ENCODE measurements at regions not wholly inside any gene's neighbourhood (a gene's known extent, or its start where the extent isn't known, plus 50 kb on each side); places are given as distances from the start of the nearest gene placed in this dataset.

- no peak overlapping the region for H3K27ac ChIP-seq
- H3K4me1 ChIP-seq, result no peaks in the 10 kb centered on the region
- no peaks in the 10 kb centered on the region for H3K9me3 ChIP-seq
- no peak overlapping the region for H3K4me3 ChIP-seq
- H3K27me3 ChIP-seq, result no peaks in the 10 kb centered on the region
- no peak for ATAC-seq
- H3K36me3 ChIP-seq, result no peaks in the 10 kb centered on the region
- 36 to 80% methylated on average over 1 of the region's 1 CpG for WGBS, 2 donors (ENCODE audit: low coverage in 1 of 2)
- TF ChIP-seq EP300 (IDR thresholded peaks at IDR 0.05) (no peak), POLR2AphosphoS5 (IDR thresholded peaks at IDR 0.05) (no peak), POLR2A (IDR thresholded peaks at IDR 0.05) (no peak), CTCF (IDR thresholded peaks at IDR 0.05) (no peak)
These were observed 1025.0 kb upstream of the GJE1 start for GRCh38 chr6:141107591-141108160.

- Histone ChIP-seq H3K4me3 (no peak overlapping the region), H3K27me3 (no peaks in the 10 kb centered on the region), H3K27ac (no peak overlapping the region), H3K4me1 (no peaks in the 10 kb centered on the region), H3K9me3 (no peaks in the 10 kb centered on the region), H3K36me3 (no peaks in the 10 kb centered on the region)
- ATAC-seq, result no peak
- TF ChIP-seq CTCF (IDR thresholded peaks at IDR 0.05) (no peak), POLR2AphosphoS5 (IDR thresholded peaks at IDR 0.05) (no peak), EP300 (IDR thresholded peaks at IDR 0.05) (no peak), POLR2A (IDR thresholded peaks at IDR 0.05) (no peak)
These were observed 1027.2 kb upstream of the GJE1 start for GRCh38 chr6:141105481-141105880.

- no peaks in the 10 kb centered on the region for H3K9me3 ChIP-seq
- TF ChIP-seq EP300 (IDR thresholded peaks at IDR 0.05) (no peak), CTCF (IDR thresholded peaks at IDR 0.05) (no peak), POLR2A (IDR thresholded peaks at IDR 0.05) (no peak), POLR2AphosphoS5 (IDR thresholded peaks at IDR 0.05) (no peak)
- no peak overlapping the region for H3K4me3 ChIP-seq
- no peaks in the 10 kb centered on the region for H3K27me3 ChIP-seq
- ATAC-seq, result no peak
- H3K36me3 ChIP-seq, result no peaks in the 10 kb centered on the region
- no peaks in the 10 kb centered on the region for H3K4me1 ChIP-seq
- H3K27ac ChIP-seq, result no peak overlapping the region
These were observed 1029.5 kb upstream of the GJE1 start for GRCh38 chr6:141103246-141103645.

GRCh38 chr6:141097471-141097870 lies 1035.3 kb upstream of the GJE1 start:
- H3K9me3 ChIP-seq, result peaks cover 0 to 5% (median 0%) of the 10 kb centered on the region in 3 donors
- ATAC-seq, result no peak
- TF ChIP-seq POLR2AphosphoS5 (IDR thresholded peaks at IDR 0.05) (no peak), POLR2A (IDR thresholded peaks at IDR 0.05) (no peak), CTCF (IDR thresholded peaks at IDR 0.05) (no peak)
- H3K4me1 ChIP-seq, result no peaks in the 10 kb centered on the region
- H3K27ac ChIP-seq, result no peak overlapping the region
- H3K27me3 ChIP-seq, result no peaks in the 10 kb centered on the region
- 78 to 100% methylated on average over 1 of the region's 1 CpG for WGBS, 2 donors (ENCODE audit: low coverage in 1 of 2)
- H3K36me3 ChIP-seq, result no peaks in the 10 kb centered on the region
- H3K4me3 ChIP-seq, result no peak overlapping the region

GRCh38 chr6:141095308-141095707 lies 1037.4 kb upstream of the GJE1 start:
- Histone ChIP-seq H3K36me3 (no peaks in the 10 kb centered on the region), H3K27ac (no peak overlapping the region), H3K9me3 (peaks cover 0 to 5% (median 0%) of the 10 kb centered on the region in 3 donors), H3K27me3 (no peaks in the 10 kb centered on the region), H3K4me3 (no peak overlapping the region), H3K4me1 (no peaks in the 10 kb centered on the region)
- TF ChIP-seq POLR2AphosphoS5 (IDR thresholded peaks at IDR 0.05), result no peak
- TF ChIP-seq POLR2A (IDR thresholded peaks at IDR 0.05), result no peak
- no peak for TF ChIP-seq EP300 (IDR thresholded peaks at IDR 0.05)
- TF ChIP-seq CTCF (IDR thresholded peaks at IDR 0.05), result no peak
- 50 to 64% methylated on average over 1 of the region's 1 CpG for WGBS, 2 donors (ENCODE audit: low coverage in 1 of 2)
- no peak for ATAC-seq
